GM18520 (cell line): ENCODE measurements at regions not wholly inside any gene's neighbourhood (a gene's known extent, or its start where the extent isn't known, plus 50 kb on each side); places are given as distances from the start of the nearest gene placed in this dataset.

ENCODE experiments used
- ATAC-seq: cut with Tn5 transposase; IDR thresholded peaks from one replicate; pipeline ENCODE4 v1.9.1; 2021; ENCODE audit not compliant: unreplicated experiment

DNA sequence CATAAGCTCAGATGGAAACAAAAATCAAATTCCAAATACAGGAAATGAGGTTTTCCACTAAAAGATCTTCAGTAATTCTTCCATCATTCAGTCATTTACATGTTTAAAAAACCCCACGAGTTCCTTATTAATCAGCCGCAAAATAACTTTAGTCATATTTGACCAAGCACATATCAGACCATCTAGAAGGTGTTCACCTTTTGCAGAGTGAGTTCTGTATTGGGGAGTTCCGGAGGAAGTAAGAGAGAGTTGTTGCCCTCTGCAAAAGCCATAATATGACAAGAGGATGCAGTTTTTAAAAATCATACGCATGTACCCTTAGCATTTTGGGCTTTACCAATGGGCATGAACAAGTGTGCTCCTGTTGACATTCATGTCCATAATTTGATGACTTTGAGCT is 61.6 kb downstream of the CCR1 start:
- no peak for ATAC-seq

DNA sequence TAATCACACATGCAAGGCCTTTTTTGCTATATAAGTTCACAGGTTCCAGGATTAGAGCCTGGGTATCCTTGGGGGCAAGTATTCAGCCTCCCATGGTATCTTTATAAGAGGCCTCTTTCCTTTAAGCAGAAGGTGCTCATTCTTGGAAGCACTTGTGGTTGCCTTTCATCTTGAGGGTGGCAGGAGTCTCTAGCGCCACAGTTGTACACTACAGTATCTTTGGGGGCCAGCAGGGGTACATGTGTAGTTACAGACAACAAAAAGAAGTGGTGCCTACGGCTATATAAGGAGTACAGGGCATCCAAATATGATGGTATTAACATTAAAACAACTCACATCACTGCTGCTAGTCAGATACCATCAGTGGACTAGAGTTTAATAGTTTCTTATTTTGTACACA is 62.1 kb downstream of the CCR1 start:
- ATAC-seq, result no peak

DNA sequence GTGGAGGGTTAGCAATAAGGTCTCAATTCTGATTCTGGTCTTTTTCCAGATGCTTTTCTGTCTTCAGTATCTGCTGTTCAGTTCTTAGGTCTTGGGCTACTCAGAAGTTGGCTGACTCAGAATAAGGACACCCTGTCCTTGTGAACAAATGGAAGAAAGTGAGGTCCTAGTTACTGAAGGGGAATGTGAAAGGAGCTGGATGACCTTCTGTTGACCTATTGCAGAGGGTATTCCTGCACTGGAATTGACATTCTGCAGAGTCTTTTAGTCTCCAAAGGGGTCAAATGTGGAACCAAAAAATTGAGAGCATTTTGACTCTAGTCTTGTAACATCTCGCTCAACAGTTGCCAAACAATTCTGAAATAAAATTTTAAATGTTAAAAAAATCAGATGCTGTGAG is 63.0 kb downstream of the CCR1 start:
- no peak for ATAC-seq

DNA sequence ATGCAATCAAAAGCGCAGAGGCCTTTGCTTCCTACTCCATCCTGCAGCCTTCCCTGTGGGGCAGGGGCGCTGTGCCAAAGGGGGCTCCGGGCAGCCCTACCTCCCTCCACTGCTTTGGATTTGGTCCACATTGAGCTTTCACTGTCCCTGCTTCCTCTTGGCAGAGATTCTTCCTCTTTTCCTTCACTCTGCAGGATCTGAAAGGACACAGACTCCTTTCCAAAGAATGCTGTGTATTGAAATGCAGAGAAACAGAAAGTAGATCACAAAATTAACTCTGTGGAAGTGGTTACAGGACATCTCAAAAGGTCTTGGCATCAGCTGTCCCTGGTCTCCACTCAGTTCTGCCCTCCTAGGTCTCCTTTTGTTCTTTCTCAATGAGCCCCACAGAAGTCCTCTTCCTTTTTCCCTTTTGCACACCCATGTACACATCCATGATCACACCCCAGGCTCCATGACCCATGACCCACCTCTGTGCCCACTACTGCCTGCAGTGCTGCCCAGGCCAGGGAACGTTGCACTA is 64.1 kb downstream of the CCR1 start:
- ATAC-seq, result no peak

DNA sequence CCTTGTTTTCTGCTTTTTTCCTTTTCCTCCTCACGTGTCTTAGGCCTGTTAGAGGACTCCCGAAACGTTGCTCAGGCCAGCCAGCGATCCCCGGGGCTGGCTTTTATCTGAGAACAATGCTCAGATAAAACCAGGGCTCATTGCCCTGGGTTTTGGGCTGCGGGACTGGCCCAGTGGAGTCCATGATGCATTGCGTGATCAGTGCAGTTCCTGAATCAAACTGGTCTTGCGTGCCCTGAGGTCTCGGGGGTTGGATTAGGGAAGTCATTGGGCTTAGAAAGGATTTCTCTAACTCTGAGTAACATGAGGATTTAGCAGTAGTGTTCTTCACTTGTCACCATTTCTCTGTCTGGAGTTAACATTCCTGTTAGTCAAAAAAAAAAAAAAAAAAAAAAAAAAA is 66.3 kb downstream of the CCR1 start:
- no peak for ATAC-seq

DNA sequence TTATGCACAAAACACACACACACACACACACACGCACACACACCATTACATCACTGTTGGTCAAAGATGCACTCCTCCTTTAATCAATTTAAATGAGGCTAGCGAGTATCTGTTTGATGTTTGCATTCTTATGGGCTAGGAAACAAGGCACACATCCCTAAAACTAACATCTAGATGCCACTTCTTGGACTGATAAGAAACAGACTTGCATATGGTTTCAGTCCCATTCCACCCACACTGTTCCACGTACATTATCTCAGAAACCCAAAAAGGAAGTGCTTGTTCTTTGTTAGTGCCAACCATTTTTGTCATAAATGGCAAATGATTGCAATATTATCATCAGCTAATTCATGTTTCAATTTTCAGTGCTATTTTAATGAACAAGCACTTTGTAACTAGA is 69.5 kb downstream of the CCR1 start:
- no peak for ATAC-seq

DNA sequence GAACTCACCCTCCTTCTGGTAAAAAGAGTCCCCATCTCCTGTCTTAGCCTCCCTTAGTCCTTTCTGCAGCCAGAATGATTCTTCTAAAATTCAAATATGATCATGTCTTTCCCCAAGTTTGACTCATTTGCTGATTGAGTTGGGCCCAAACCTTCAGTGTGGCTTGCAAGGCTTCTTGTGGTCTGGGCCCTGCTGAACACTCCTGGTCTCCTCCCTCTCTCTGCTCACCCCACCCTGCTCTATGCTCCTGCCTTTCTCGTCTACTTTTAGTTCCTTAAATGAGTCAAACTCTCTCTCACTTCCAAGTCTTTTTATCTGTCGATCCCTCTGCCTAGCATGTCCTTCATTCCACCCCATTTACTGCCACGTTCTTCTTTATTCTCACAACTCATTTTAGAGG is 72.6 kb downstream of the CCR1 start:
- no peak for ATAC-seq

DNA sequence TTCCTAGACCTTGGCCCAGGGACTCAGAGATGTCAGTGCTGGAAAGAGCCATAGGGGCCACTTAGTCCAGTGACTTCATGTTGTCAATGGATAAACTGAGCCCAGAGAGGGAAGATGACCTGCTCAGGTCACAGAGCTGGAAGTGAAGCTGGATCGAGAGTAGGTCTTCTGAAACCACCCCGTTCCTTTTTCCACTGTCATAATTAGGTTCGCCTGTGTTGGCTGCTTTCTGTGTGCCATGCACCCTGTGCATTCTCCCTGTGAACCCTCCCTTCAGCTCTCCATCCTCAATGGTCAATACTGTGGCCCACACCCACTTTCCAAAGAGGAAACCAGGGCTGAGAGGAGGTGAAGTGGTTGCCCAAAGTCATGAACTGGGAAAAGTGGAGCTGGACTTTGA is 74.8 kb downstream of the CCR1 start:
- no peak for ATAC-seq

DNA sequence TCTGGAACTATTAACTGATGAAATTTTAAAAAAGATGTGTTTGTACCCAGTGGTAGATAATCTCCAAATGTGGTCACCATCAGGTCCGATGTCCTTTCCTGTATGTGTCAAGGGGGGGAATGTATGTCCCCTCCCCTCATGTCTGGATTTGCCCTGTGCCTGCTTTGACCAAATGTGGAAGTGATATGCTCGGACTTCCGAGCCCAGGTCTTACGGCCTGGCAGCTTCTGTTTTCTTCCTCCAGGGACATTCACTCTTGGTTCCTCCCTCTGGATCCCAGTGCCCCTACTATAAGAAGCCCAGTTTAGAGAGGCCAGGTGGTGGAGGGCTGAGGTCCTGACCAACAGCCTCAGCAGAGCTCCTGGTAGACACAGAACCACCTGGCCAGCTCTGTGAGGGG is 75.5 kb downstream of the CCR1 start:
- ATAC-seq, result no peak

DNA sequence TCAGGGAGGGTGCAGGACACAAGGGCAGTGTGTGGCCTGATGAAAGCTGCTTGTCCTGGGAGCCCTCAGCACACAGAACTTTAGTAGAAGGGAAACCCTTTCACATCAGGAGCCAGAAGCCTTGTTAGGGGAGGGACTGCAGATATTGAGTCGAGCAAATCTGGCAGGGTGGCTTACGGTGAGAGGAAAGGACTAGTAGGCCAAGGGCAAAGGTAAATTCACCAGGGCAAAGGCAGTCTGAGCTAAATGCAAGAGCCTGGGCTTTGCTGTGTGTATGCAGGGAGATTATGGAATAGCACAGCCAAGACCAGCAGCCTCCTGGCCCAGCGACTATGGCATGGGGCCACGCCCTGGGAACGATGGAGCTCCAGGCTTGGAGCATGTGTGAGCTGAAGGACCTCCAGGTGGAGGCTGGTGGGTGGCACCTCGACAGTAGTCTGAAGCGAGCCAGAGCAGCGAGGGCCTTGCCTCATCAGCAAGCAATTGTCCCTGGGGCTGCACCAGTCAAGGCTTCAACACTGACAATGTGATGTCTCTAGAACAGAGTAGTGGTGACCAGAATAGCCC is 76.1 kb downstream of the CCR1 start:
- ATAC-seq, result no peak

DNA sequence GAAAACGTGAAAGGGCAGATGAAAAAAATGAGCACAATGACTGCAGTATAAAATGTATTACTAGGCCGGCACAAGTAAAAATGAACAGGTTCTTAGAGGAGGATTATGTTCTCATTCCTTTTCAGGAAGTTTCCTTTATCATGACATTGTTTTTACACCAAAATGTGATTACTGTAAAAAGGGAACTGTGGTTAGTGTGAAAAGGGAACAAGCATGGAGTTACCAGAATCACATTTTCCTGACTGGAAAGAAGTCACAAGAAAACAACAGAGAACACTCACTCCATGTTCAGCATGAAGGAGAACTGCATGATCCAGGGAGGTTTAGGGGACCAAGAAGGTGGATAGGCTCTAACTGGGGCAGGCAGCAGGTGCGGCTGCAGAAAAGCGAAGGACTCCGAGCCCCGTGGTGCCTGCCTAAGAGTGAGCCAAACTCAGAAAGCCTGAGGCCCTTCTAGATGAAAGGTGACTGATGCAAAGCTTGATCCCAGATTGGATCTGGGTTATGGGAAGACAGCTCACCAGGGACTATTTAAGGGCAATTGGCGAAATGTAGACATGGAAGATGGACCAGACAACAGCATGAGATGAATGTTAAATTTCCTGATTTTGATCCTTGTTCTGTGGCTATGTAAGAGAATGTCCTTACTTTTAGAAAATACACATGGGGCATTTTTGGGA is 77.3 kb downstream of the CCR1 start:
- no peak for ATAC-seq

DNA sequence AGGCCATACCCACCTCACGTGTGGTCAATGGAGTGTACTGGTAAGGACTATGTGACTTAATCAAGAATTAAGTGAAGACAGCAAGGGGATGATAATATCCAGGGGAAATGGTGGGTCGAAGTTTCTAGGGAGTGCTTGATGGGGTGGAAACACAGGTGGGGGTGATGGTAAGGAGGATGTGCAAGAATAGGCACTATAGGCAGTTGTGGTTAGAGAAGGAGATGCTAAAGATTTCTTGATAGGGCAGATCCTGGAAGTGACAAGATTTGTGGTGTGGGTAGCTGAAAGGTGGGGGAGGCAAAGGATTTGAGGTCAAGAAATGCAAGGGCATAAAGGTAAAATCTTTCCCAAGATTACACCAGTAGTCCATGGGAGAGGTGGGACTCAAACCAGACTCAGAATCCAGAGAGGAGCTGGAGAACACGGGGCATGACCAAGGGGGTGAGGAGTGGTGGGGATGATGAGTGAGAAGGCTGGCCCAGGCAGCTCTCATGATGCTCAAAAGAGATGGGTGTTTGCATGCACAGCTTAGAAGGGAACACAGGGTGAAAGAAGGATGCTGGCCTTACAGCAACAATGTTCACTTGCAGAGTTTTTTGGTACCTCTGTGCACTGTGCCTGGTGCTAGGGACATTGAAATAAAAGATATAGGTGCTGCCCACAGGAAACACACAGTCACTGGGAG is 78.4 kb downstream of the CCR1 start:
- no peak for ATAC-seq

DNA sequence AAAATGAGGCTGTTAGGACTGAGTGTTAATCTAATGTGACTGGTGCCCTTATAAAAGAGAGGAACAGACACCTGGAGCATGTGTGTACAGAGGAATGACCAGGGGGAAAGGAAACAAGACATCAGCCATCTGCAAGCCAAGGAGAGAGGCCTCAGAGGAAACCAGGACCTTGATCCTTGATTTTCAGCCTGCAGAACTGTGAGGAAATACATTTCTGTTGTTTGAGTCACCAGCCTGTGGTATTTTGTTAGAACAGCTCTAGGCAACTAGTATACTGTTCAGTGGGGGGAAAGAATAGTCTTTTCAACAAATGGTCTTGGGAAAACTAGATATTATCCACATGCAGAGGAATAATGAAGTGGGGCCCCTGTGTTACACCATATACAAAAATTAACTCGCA is 80.6 kb downstream of the CCR1 start:
- ATAC-seq, result no peak

DNA sequence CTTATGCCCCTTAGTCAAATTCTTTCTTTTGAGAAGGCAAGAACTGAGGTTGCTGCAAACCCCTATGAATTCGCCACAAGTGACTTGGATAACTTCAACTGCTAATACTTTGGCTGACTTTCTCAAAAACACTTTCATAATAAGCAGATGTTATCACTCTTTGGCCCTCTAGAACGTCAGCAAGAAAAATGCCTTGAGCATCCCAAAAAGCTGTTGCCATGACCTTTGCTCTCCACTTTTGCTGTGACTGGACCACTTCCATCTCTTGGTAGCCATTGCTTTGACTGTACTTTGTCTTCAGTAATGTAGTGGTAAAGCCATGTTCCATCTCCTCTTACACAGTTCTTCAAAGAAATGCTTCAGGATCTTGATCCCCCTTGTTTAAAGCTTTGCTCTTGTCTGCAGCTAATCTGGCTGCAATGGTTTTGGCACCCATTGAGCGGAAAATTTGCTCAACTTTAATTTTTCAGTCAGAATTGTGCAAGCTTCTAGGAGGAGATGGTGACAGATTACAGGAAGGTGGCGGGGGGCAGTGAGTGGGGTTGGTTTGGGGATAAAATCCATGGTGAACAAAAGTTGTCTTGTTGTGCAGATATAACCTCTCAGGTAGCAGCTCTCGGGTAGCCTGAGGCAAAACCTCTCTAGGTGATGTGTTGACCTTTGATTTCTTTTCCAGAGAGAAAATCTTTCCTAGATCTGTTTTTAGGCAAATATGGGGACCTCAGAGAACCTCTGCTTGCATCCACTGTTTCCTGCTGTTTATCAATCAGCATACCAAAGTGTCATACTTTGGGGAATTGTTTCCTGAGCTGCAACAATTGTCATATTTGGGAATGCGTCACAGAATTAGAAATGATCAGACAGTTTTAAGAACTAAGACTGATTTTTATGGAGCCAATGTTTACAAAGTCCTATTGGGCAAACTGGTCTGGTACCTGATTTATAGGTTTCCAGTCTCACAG is 83.6 kb downstream of the CCR1 start:
- no peak for ATAC-seq

DNA sequence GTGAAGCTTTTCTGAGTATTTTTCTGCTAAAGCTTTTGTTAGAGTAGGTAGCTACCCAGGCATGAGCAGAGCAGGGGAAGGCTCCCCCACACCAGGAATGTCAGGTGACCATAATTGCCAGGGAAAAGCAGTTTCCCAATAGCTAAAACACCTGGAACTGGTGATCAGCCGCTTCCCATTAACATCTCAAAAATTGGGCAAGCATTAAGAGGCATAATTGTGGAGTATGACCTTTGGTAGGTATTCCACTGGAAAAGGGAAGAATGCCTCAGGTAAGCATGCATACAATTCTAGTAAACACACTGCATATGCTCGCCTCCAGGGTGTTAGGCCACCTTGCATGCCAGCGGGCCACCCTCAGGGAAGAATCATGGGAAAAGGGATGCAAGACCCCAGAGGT is 84.5 kb downstream of the CCR1 start:
- ATAC-seq, result no peak

DNA sequence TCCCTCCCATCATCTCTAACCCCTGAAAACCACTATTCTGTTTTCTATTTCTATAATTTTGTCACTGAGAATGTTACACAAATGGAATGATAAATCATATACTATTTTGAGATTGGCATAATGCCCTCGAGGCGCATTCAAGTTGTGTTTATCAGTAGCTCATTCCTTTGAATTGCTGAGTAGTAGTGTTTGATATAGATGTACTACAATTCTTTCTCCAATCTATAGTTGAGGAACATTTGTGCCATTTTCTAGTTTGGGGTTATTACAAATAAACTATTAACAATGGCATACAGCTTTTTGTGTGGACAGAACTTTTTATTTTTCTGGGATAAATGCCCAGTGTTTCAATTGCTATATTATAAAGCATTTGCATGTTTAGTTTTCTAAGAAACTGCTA is 86.0 kb downstream of the CCR1 start:
- no peak for ATAC-seq

DNA sequence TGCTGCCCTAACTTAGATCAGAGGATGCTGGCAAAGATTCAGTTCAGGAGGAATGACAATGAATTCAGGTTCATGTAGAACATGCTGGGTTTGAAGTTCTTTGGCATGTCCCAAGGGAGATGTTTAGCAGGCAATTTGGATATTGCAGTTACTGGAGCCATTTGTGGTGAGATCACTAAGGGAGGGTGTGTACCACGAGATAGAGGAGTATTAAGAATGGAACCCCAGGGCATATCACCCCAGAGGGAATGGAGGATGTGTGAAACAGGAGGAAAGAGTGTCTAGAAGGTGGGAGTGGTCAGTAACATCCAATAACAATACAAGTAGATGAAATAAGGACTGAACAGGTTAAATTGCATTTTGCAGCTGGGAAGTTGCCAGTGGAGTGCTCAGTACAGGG is 87.1 kb downstream of the CCR1 start:
- ATAC-seq, result no peak

DNA sequence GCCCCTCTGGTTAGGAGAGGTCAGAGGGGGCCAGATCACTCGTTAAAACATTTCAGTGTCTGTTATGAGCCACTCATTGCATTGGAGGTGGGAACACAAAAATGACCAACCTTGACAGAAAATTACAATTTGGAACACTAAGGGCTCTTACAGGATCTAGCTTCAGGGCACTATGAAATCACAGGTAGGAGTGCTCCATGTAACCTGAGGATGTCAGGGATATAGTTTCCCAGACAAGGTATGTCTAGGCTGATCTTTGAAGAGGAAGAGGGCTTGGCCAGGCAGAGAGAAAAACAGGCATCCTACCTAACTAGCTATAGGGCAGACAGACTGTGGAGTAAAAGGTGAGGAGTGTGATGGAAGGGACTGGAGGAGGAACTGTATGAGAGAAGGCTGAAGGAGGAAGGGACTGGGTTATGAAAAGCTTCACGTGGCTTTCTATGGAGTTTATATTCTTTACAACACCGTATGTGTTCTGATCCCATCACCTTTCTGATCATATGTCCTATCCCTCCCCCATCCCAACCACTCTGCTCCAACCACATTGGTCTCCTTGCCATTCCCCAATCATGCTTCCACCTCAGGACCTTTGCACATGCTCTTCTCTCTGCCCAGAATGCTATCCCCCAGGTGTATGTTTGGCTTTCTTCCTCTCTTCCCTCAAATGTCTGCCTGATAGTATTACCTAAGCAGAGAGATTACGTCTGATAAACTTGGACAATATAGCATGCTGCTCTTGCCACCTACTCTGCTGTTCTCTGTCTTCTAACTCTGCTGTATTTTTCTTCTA is 88.2 kb downstream of the CCR1 start:
- no peak for ATAC-seq

DNA sequence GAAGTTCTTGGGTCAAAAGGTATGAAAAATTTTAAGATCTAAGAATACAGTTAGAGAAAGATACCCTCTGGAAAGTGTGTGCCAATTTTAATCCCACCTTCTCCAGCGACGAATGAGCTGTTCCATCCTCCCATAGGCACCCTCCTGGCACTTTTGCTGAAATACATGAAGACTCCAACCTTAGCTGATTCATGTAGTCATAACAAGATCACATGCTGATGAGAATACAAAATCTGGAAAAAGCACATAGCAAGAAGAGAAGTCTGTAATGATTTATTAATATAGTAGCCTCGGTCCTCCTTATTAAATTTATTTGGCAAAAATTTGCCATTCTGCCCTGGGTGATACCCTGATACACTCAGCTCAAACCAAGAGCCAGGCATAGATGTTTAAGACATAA is 88.9 kb downstream of the CCR1 start:
- no peak for ATAC-seq

DNA sequence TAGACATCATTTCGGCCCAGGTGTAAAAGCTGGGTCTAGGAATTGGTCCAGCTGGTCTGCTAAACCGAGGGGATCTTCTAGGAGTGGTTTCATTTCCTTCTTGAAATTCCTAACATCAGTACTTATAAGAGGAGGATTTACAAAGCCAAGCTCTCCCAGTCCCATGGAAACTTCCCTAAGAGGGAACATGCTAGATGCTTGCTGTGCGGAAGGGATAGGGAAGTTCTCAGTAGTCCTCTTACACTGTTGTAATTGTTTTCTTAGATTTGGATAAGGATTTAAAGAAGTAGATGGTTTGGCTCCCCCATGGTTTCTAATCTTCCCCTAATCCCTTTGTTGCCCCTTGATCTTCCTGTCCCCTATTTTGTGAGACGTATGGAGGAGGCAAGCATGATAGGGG is 89.7 kb upstream of the XCR1 start:
- no peak for ATAC-seq
